T-helper 22 cell (primary cell): ENCODE measurements at regions not wholly inside any gene's neighbourhood (a gene's known extent, or its start where the extent isn't known, plus 50 kb on each side); places are given as distances from the start of the nearest gene placed in this dataset.
"Not testable (repeated sequence)": the region's sequence is repeated elsewhere in the genome, so short reads cannot be mapped to it uniquely, and the experiment has no call there.

Experiments
- DNase-seq: peaks from one replicate; pipeline ENCODE4 v3.0.0-alpha.2; 2020; ENCODE audit warnings: low read depth

GRCh38 chr15:59896663-59897074 is 107.4 kb upstream of the FOXB1 start:
- no peak for DNase-seq

- DNase-seq = no peak
These were observed 109.3 kb upstream of the FOXB1 start for GRCh38 chr15:59894835-59895234.

GRCh38 chr15:59892985-59893384 is 111.1 kb upstream of the FOXB1 start:
- no peak for DNase-seq

GRCh38 chr15:59887870-59888269 is 116.2 kb upstream of the FOXB1 start:
- DNase-seq = not testable (repeated sequence)

- no peak for DNase-seq
These were observed 116.9 kb upstream of the FOXB1 start for GRCh38 chr15:59887211-59887610.

- DNase-seq = no peak
These were observed 117.7 kb upstream of the FOXB1 start for GRCh38 chr15:59886441-59886840.

- DNase-seq = no peak
These were observed 118.3 kb upstream of the FOXB1 start for GRCh38 chr15:59885832-59886231.

GRCh38 chr15:59879506-59880265 is 124.4 kb upstream of the FOXB1 start:
- no peak for DNase-seq

GRCh38 chr15:59876140-59876539 is 128.0 kb upstream of the FOXB1 start:
- DNase-seq = no peak

GRCh38 chr15:59873644-59874272 is 130.4 kb upstream of the FOXB1 start:
- DNase-seq = no peak

GRCh38 chr15:59867086-59867855 is 136.8 kb upstream of the FOXB1 start:
- no peak for DNase-seq

GRCh38 chr15:59866642-59867041 is 137.5 kb upstream of the FOXB1 start:
- DNase-seq = no peak

GRCh38 chr15:59862191-59863155 is 141.6 kb upstream of the FOXB1 start:
- DNase-seq = no peak

- DNase-seq = no peak
These were observed 156.1 kb upstream of the FOXB1 start for GRCh38 chr15:59847968-59848367.

GRCh38 chr15:59845942-59846499 is 156.9 kb upstream of the BNIP2 start:
- no peak for DNase-seq

GRCh38 chr15:59843609-59844008 is 154.5 kb upstream of the BNIP2 start:
- DNase-seq = no peak

GRCh38 chr15:59841036-59841435 is 151.9 kb upstream of the BNIP2 start:
- no peak for DNase-seq

GRCh38 chr15:59839906-59840305 is 150.8 kb upstream of the BNIP2 start:
- DNase-seq = no peak

- DNase-seq = no peak
These were observed 149.8 kb upstream of the BNIP2 start for GRCh38 chr15:59838900-59839299.

- DNase-seq = no peak
These were observed 146.7 kb upstream of the BNIP2 start for GRCh38 chr15:59835776-59836175.

GRCh38 chr15:59834528-59834927 is 145.4 kb upstream of the BNIP2 start:
- no peak for DNase-seq

GRCh38 chr15:59833366-59833765 is 144.2 kb upstream of the BNIP2 start:
- DNase-seq = no peak
